DOHH2 (cell line): ENCODE measurements at regions not wholly inside any gene's neighbourhood (a gene's known extent, or its start where the extent isn't known, plus 50 kb on each side); places are given as distances from the start of the nearest gene placed in this dataset.

Experiments used
- CTCF ChIP-seq: fragments of 200-600 bp; sonication (generic); IDR thresholded peaks from one replicate; pipeline ENCODE4 v1.5.1; 2014; ENCODE audit warnings: antibody characterized with exemption, mild to moderate bottlenecking, low read depth, low read length; ENCODE audit not compliant: poor library complexity, severe bottlenecking
- EZH2phosphoT487 ChIP-seq: fragments of 200-600 bp; sonication (generic); IDR thresholded peaks from 2 replicates; pipeline ENCODE4 v1.6.1; 2017; ENCODE audit warnings: borderline replicate concordance, mild to moderate bottlenecking, antibody characterized with exemption, low read length, moderate library complexity, mixed read lengths

GRCh38 chr2:187003611-187004010, 154.6 kb upstream of the ZSWIM2 start:
- TF ChIP-seq CTCF: no peak
- TF ChIP-seq EZH2phosphoT487: no peak
